ENCODE measurements at regions not wholly inside any gene's neighbourhood (a gene's known extent, or its start where the extent isn't known, plus 50 kb on each side); places are given as distances from the start of the nearest gene placed in this dataset.

- no peak overlapping the region for H3K9ac ChIP-seq (ENCODE audit: low read depth, low read length, poor library complexity)
- DNase-seq (ENCODE audit: low spot score) = no peak
Measured at GRCh38 chr18:66428795-66429194, 175.1 kb downstream of the CDH19 start.

GRCh38 chr18:66419400-66419799, 184.5 kb downstream of the CDH19 start:
- Histone ChIP-seq H2BK5ac (ENCODE audit: low read length) (no peak overlapping the region), H3K36me3 (replicated peaks in 1 of 2; ENCODE audit: control insufficient read depth in 2 of 2, insufficient read depth in 2 of 2, low read length in 2 of 2) (no peaks in the 10 kb centered on the region), H4K8ac (ENCODE audit: low read depth, low read length) (no peak overlapping the region), H2BK12ac (ENCODE audit: low read length) (no peak overlapping the region), H4K91ac (ENCODE audit: low read depth, low read length, poor library complexity) (no peak overlapping the region), H3K79me1 (ENCODE audit: low read depth, low read length) (no peaks in the 10 kb centered on the region), H3K27ac (replicated peaks; ENCODE audit: low read length) (no peak overlapping the region), H3K9ac (ENCODE audit: low read depth, low read length, poor library complexity) (no peak overlapping the region), H3K23ac (ENCODE audit: low read depth, low read length, poor library complexity) (no peak overlapping the region), H3K4me3 (ENCODE audit: low read length in 2 of 2) (no peak overlapping the region), H2BK120ac (ENCODE audit: low read depth, low read length) (no peak overlapping the region), H3K4ac (ENCODE audit: low read length) (no peak overlapping the region), H3K4me1 (ENCODE audit: control insufficient read depth in 2 of 2, insufficient read depth in 1 of 2, low read depth in 1 of 2, low read length in 2 of 2) (no peaks in the 10 kb centered on the region), H2AFZ (ENCODE audit: low read length) (no peak overlapping the region), H3K4me2 (ENCODE audit: insufficient read depth, low read length, poor library complexity, severe bottlenecking) (no peak overlapping the region), H3K9me3 (replicated peaks in 1 of 2; ENCODE audit: control insufficient read depth in 2 of 2, insufficient read depth in 1 of 2, low read depth in 1 of 2, low read length in 2 of 2) (no peaks in the 10 kb centered on the region), H2BK15ac (ENCODE audit: low read length) (no peak overlapping the region), H3K18ac (ENCODE audit: low read length) (no peak overlapping the region), H3K27me3 (ENCODE audit: control insufficient read depth in 3 of 3, insufficient read depth in 3 of 3, low read depth in 1 of 3, low read length in 3 of 3) (no peaks in the 10 kb centered on the region), H2AK5ac (ENCODE audit: low read depth, low read length) (no peak overlapping the region), H3K14ac (ENCODE audit: low read length) (no peak overlapping the region)
- DNase-seq (ENCODE audit: low spot score) = no peak
- no CpG with 5 or more reads among the region's 5 CpGs for WGBS, 2 donors (ENCODE audit: extremely low coverage in 2 of 2, insufficient read length in 2 of 2, insufficient replicate concordance in 1 of 2)

More at GRCh38 chr18:66428795-66429194, 175.1 kb downstream of the CDH19 start:
- Histone ChIP-seq H3K14ac (ENCODE audit: low read length) (no peak overlapping the region), H3K23ac (ENCODE audit: low read depth, low read length, poor library complexity) (no peak overlapping the region), H2BK15ac (ENCODE audit: low read length) (no peak overlapping the region), H3K4me3 (ENCODE audit: low read length in 2 of 2) (no peak overlapping the region), H2BK120ac (ENCODE audit: low read depth, low read length) (no peak overlapping the region), H4K91ac (ENCODE audit: low read depth, low read length, poor library complexity) (no peak overlapping the region), H3K79me1 (ENCODE audit: low read depth, low read length) (no peaks in the 10 kb centered on the region), H3K36me3 (replicated peaks in 1 of 2; ENCODE audit: control insufficient read depth in 2 of 2, insufficient read depth in 2 of 2, low read length in 2 of 2) (no peaks in the 10 kb centered on the region), H2AFZ (ENCODE audit: low read length) (no peak overlapping the region), H3K9me3 (replicated peaks in 1 of 2; ENCODE audit: control insufficient read depth in 2 of 2, insufficient read depth in 1 of 2, low read depth in 1 of 2, low read length in 2 of 2) (peaks cover 0 to 4% of the 10 kb centered on the region in 2 donors), H2BK5ac (ENCODE audit: low read length) (no peak overlapping the region), H3K4ac (ENCODE audit: low read length) (no peak overlapping the region), H3K4me1 (ENCODE audit: control insufficient read depth in 2 of 2, insufficient read depth in 1 of 2, low read depth in 1 of 2, low read length in 2 of 2) (peaks cover 0 to 3% of the 10 kb centered on the region in 2 donors), H2BK12ac (ENCODE audit: low read length) (no peak overlapping the region), H3K18ac (ENCODE audit: low read length) (no peak overlapping the region), H3K27me3 (ENCODE audit: control insufficient read depth in 3 of 3, insufficient read depth in 3 of 3, low read depth in 1 of 3, low read length in 3 of 3) (no peaks in the 10 kb centered on the region), H4K8ac (ENCODE audit: low read depth, low read length) (no peak overlapping the region), H2AK5ac (ENCODE audit: low read depth, low read length) (no peak overlapping the region), H3K27ac (replicated peaks; ENCODE audit: low read length) (no peak overlapping the region), H3K4me2 (ENCODE audit: insufficient read depth, low read length, poor library complexity, severe bottlenecking) (no peak overlapping the region)
- no CpG with 5 or more reads among the region's 1 CpG for WGBS, 2 donors (ENCODE audit: extremely low coverage in 2 of 2, insufficient read length in 2 of 2, insufficient replicate concordance in 1 of 2)

- peaks cover 0 to 3% of the 10 kb centered on the region in 2 donors for H3K4me1 ChIP-seq (ENCODE audit: control insufficient read depth in 2 of 2, insufficient read depth in 1 of 2, low read depth in 1 of 2, low read length in 2 of 2)
- H2BK15ac ChIP-seq (ENCODE audit: low read length) = no peak overlapping the region
- H3K23ac ChIP-seq (ENCODE audit: low read depth, low read length, poor library complexity) = no peak overlapping the region
- WGBS, 2 donors (ENCODE audit: extremely low coverage in 2 of 2, insufficient read length in 2 of 2, insufficient replicate concordance in 1 of 2) = no CpG with 5 or more reads among the region's 3 CpGs
- H3K9me3 ChIP-seq (replicated peaks in 1 of 2; ENCODE audit: control insufficient read depth in 2 of 2, insufficient read depth in 1 of 2, low read depth in 1 of 2, low read length in 2 of 2) = peaks cover 0 to 13% of the 10 kb centered on the region in 2 donors
- no peak overlapping the region for H2BK120ac ChIP-seq (ENCODE audit: low read depth, low read length)
- no peak overlapping the region for H3K4me2 ChIP-seq (ENCODE audit: insufficient read depth, low read length, poor library complexity, severe bottlenecking)
- H3K27me3 ChIP-seq (ENCODE audit: control insufficient read depth in 3 of 3, insufficient read depth in 3 of 3, low read depth in 1 of 3, low read length in 3 of 3) = no peaks in the 10 kb centered on the region
- no peak overlapping the region for H3K4me3 ChIP-seq (ENCODE audit: low read length in 2 of 2)
- H3K18ac ChIP-seq (ENCODE audit: low read length) = no peak overlapping the region
- H2BK5ac ChIP-seq (ENCODE audit: low read length) = no peak overlapping the region
- H2BK12ac ChIP-seq (ENCODE audit: low read length) = no peak overlapping the region
- peak overlapping the region; percentile 0 for H2AFZ ChIP-seq (ENCODE audit: low read length)
- H3K79me1 ChIP-seq (ENCODE audit: low read depth, low read length) = no peaks in the 10 kb centered on the region
- no peak overlapping the region for H3K9ac ChIP-seq (ENCODE audit: low read depth, low read length, poor library complexity)
- H2AK5ac ChIP-seq (ENCODE audit: low read depth, low read length) = no peak overlapping the region
- H3K36me3 ChIP-seq (replicated peaks in 1 of 2; ENCODE audit: control insufficient read depth in 2 of 2, insufficient read depth in 2 of 2, low read length in 2 of 2) = no peaks in the 10 kb centered on the region
- no peak overlapping the region for H4K8ac ChIP-seq (ENCODE audit: low read depth, low read length)
- H4K91ac ChIP-seq (ENCODE audit: low read depth, low read length, poor library complexity) = no peak overlapping the region
- H3K14ac ChIP-seq (ENCODE audit: low read length) = no peak overlapping the region
- no peak for DNase-seq (ENCODE audit: low spot score)
- no peak overlapping the region for H3K4ac ChIP-seq (ENCODE audit: low read length)
- no peak overlapping the region for H3K27ac ChIP-seq (replicated peaks; ENCODE audit: low read length)
Measured at GRCh38 chr18:66410692-66411091, 193.2 kb downstream of the CDH19 start.

- peaks cover 3 to 6% of the 10 kb centered on the region in 2 donors for H3K9me3 ChIP-seq (replicated peaks in 1 of 2; ENCODE audit: control insufficient read depth in 2 of 2, insufficient read depth in 1 of 2, low read depth in 1 of 2, low read length in 2 of 2)
- no peak overlapping the region for H2AK5ac ChIP-seq (ENCODE audit: low read depth, low read length)
- no peak overlapping the region for H2BK5ac ChIP-seq (ENCODE audit: low read length)
- H3K23ac ChIP-seq (ENCODE audit: low read depth, low read length, poor library complexity) = no peak overlapping the region
- H3K79me1 ChIP-seq (ENCODE audit: low read depth, low read length) = no peaks in the 10 kb centered on the region
- H3K36me3 ChIP-seq (replicated peaks in 1 of 2; ENCODE audit: control insufficient read depth in 2 of 2, insufficient read depth in 2 of 2, low read length in 2 of 2) = no peaks in the 10 kb centered on the region
- WGBS, 2 donors (ENCODE audit: extremely low coverage in 2 of 2, insufficient read length in 2 of 2, insufficient replicate concordance in 1 of 2) = no CpG with 5 or more reads among the region's 30 CpGs
- no peak overlapping the region for H2BK120ac ChIP-seq (ENCODE audit: low read depth, low read length)
- no peaks in the 10 kb centered on the region for H3K27me3 ChIP-seq (ENCODE audit: control insufficient read depth in 3 of 3, insufficient read depth in 3 of 3, low read depth in 1 of 3, low read length in 3 of 3)
- no peak overlapping the region for H2BK15ac ChIP-seq (ENCODE audit: low read length)
- DNase-seq (ENCODE audit: low spot score) = no peak
- H4K8ac ChIP-seq (ENCODE audit: low read depth, low read length) = no peak overlapping the region
- H3K4me1 ChIP-seq (ENCODE audit: control insufficient read depth in 2 of 2, insufficient read depth in 1 of 2, low read depth in 1 of 2, low read length in 2 of 2) = no peaks in the 10 kb centered on the region
- H3K4me3 ChIP-seq (ENCODE audit: low read length in 2 of 2) = no peak overlapping the region
- H3K18ac ChIP-seq (ENCODE audit: low read length) = no peak overlapping the region
- H3K4me2 ChIP-seq (ENCODE audit: insufficient read depth, low read length, poor library complexity, severe bottlenecking) = no peak overlapping the region
- no peak overlapping the region for H4K91ac ChIP-seq (ENCODE audit: low read depth, low read length, poor library complexity)
- no peak overlapping the region for H3K9ac ChIP-seq (ENCODE audit: low read depth, low read length, poor library complexity)
- no peak overlapping the region for H3K27ac ChIP-seq (replicated peaks; ENCODE audit: low read length)
- H3K14ac ChIP-seq (ENCODE audit: low read length) = peak overlapping the region; percentile 56
- H2AFZ ChIP-seq (ENCODE audit: low read length) = no peak overlapping the region
- no peak overlapping the region for H2BK12ac ChIP-seq (ENCODE audit: low read length)
- H3K4ac ChIP-seq (ENCODE audit: low read length) = no peak overlapping the region
Measured at GRCh38 chr18:66395671-66396218, 208.1 kb downstream of the CDH19 start.

Data from neuronal stem cell (in vitro differentiated cells).